ENCODE measurements at regions not wholly inside any gene's neighbourhood (a gene's known extent, or its start where the extent isn't known, plus 50 kb on each side); places are given as distances from the start of the nearest gene placed in this dataset.
"Not testable (repeated sequence)": the region's sequence is repeated elsewhere in the genome, so short reads cannot be mapped to it uniquely, and the experiment has no call there.

DNA sequence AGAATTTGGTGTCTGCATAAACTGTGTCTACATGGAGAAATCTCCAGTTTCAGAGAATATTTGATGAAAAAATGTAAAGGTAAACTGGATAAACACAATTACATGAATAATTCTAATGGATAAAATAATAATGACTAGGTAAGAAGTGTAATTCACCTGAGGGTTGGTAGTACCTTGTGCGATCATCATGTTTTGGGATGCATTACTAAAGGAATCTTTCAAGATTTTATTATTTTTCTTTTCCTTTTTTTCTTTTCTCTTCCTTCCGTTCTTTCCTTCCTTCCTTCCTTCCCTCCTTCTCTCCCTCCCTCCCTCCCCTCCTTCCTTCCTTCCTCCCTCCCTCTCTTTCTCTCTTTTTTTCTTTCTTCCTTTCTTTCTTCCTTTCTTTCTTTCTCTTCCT lies 818.7 kb downstream of the LTN1 start:
- H3K27ac Mint-ChIP-seq = no peak overlapping the region
- H3K4me3 Mint-ChIP-seq = no peak overlapping the region
- H3K4me1 Mint-ChIP-seq = no peaks in the 10 kb centered on the region
- H3K9me3 Mint-ChIP-seq = peaks cover 3 to 4% of the 10 kb centered on the region in 2 donors
- ATAC-seq (replicated peaks) = no peak
- no peak for DNase-seq
- H3K36me3 Mint-ChIP-seq = no peaks in the 10 kb centered on the region
- H3K27me3 Mint-ChIP-seq = no peaks in the 10 kb centered on the region

DNA sequence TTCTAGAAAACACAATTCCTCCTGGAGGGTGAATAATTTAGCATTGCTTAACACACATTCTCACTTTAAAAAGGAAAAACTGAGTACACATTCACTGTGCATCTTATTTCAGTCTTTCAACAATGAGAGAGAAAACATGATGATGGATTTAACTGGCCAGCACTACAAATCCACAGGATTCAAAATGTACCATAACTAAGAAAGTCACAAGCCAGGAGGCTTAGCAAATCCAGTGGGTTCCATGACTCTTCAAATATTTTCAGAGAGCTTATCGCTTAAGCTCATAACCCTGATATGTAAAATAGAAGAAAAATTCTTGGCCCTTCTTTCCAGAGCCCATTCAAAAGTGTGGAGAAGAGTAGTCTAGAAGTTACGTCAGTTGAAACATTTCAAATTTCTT lies 820.3 kb downstream of the LTN1 start:
- no peaks in the 10 kb centered on the region for H3K27me3 Mint-ChIP-seq
- no peaks in the 10 kb centered on the region for H3K36me3 Mint-ChIP-seq
- no peak overlapping the region for H3K27ac Mint-ChIP-seq
- ATAC-seq (replicated peaks) = no peak
- peaks cover 3 to 4% of the 10 kb centered on the region in 2 donors for H3K9me3 Mint-ChIP-seq
- no peak overlapping the region for H3K4me3 Mint-ChIP-seq
- no peak for DNase-seq
- no peaks in the 10 kb centered on the region for H3K4me1 Mint-ChIP-seq

DNA sequence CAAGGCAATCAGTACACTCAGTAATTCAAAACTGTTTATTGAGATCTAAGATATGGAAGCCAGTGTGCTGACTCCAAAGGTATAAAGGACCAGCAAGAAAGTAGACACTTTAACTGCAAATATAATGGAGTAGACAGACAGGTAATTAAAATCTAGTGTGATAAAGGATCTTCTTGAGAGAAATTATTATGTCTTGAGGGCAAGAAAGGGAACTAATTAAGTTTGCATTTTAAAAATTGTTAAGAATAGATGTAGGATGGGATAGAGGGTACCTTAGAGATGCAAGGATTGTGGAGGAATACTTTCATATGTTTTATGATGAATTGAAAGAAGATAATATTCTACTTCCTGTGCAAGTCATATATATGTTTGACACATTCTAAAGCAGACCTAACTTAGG lies 825.3 kb downstream of the LTN1 start:
- DNase-seq (no peak), ATAC-seq (replicated peaks) (no peak)
- H3K4me3 Mint-ChIP-seq = no peak overlapping the region
- no peaks in the 10 kb centered on the region for H3K27me3 Mint-ChIP-seq
- peaks cover 6 to 15% of the 10 kb centered on the region in 2 donors for H3K9me3 Mint-ChIP-seq
- no peaks in the 10 kb centered on the region for H3K4me1 Mint-ChIP-seq
- H3K36me3 Mint-ChIP-seq = no peaks in the 10 kb centered on the region
- H3K27ac Mint-ChIP-seq = no peak overlapping the region

DNA sequence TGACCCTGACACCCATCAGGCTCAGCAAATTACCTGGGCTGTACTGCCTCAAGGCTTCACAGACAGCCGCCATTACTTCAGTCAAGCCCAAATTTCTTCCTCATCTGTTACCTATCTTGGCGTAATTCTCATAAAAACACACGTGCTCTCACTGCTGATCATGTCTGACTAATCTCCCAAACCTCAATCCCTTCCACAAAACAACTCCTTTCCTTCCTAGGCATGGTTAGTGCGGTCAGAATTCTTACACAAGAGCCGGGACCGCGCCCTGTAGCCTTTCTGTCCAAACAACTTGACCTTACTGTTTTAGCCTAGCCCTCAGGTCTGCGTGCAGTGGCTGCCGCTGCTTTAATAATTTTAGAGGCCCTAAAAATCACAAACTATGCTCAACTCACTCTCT lies 828.2 kb downstream of the LTN1 start:
- H3K4me3 Mint-ChIP-seq, H3K4me1 Mint-ChIP-seq: not testable (repeated sequence)

DNA sequence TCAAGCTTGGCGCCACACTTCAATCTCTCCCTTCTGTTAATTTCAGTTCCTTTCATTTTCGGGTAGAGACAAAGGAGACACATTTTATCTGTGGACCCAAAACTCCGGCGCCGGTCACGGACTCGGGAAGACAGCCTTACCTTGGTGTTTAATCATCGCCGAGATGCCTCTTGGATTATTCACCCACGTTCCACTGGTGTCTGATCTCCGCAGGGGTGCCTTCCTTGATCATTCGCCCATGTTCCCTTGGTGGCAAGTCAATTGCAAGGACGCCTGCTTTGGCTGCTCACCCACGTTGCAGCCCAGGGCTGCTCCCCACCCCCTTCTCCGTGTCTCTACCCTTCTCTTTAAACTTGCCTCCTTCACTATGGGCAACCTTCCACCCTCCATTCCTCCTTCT lies 830.6 kb downstream of the LTN1 start:
- H3K4me3 Mint-ChIP-seq; H3K27me3 Mint-ChIP-seq; DNase-seq; H3K27ac Mint-ChIP-seq; H3K36me3 Mint-ChIP-seq; ATAC-seq (replicated peaks); H3K4me1 Mint-ChIP-seq: not testable (repeated sequence)
- H3K9me3 Mint-ChIP-seq = peaks cover 8 to 17% of the 10 kb centered on the region in 2 donors

More for the DNA sequence above, 828.2 kb downstream of the LTN1 start:
- H3K36me3 Mint-ChIP-seq; H3K27me3 Mint-ChIP-seq; DNase-seq; H3K27ac Mint-ChIP-seq; ATAC-seq (replicated peaks): not testable (repeated sequence)
- peaks cover 6 to 17% of the 10 kb centered on the region in 2 donors for H3K9me3 Mint-ChIP-seq

DNA sequence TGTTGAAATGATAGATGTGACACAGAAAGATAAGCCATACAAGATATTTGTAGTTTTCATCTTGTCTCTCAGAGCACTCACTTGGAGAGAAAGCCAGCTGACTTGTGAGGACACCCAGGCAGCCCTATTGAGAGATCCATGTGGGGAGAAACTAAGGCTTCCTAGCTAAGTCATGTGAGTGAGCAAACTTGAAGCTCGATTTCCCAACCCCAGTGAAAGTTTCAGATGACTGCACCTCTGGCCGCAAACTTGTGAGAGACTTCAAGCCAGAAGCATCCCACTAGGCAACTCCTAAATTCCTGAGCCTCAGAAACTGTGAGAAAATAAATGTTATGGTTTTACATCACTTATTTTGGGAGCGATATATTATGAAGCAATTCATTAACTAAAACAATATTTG lies 832.3 kb downstream of the LTN1 start:
- Mint-ChIP-seq H3K4me3 (no peak overlapping the region), H3K27me3 (no peaks in the 10 kb centered on the region), H3K4me1 (no peaks in the 10 kb centered on the region), H3K9me3 (peaks cover 8 to 14% of the 10 kb centered on the region in 2 donors), H3K36me3 (no peaks in the 10 kb centered on the region), H3K27ac (no peak overlapping the region)
- DNase-seq = no peak
- no peak for ATAC-seq (replicated peaks)

DNA sequence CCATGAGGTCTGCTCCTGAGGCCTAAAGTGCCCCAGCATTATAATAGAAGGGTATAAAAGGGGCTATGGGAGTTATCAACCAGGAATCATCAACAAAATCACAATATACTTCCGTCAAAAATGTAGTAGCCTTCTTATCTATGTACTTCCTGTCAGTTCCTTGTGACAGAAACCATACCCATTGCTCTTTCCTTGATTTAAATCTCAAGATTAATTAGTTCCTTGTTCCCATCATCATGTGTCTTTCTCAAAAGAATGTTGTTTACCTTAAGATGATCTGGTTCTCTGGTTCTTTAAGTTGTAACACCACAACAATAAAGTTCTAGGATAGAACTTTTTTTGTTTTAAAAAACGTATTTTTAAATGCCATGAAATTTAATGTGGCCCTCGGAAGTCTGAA lies 833.3 kb downstream of the LTN1 start:
- ATAC-seq (replicated peaks) (no peak), DNase-seq (no peak)
- H3K27me3 Mint-ChIP-seq = no peaks in the 10 kb centered on the region
- peaks cover 6 to 8% of the 10 kb centered on the region in 2 donors for H3K9me3 Mint-ChIP-seq
- no peak overlapping the region for H3K27ac Mint-ChIP-seq
- no peaks in the 10 kb centered on the region for H3K4me1 Mint-ChIP-seq
- H3K36me3 Mint-ChIP-seq = no peaks in the 10 kb centered on the region
- H3K4me3 Mint-ChIP-seq = no peak overlapping the region

DNA sequence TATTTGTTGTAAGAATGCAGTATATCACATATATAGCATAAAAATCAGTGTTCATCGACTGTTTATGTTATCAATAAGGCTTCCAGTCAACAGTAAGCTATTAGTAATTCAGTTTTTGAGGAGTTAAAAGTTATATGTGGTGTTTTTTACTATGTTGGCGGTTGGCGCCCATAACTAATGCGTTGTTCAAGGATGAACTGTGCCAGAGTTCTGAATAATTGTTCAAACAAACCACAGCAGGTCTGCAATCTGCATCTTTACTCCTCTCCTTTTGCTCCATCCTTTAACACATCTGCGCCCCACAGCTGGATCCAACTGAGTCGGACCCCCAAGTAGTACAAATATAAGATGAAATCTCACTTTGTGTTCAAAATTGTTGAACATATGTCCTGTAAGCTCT lies 836.1 kb downstream of the LTN1 start:
- ATAC-seq (replicated peaks) (no peak), DNase-seq (no peak)
- H3K27ac Mint-ChIP-seq = no peak overlapping the region
- H3K36me3 Mint-ChIP-seq = no peaks in the 10 kb centered on the region
- no peak overlapping the region for H3K4me3 Mint-ChIP-seq
- no peaks in the 10 kb centered on the region for H3K4me1 Mint-ChIP-seq
- H3K9me3 Mint-ChIP-seq = peaks cover 0 to 2% of the 10 kb centered on the region in 2 donors
- H3K27me3 Mint-ChIP-seq = no peaks in the 10 kb centered on the region

DNA sequence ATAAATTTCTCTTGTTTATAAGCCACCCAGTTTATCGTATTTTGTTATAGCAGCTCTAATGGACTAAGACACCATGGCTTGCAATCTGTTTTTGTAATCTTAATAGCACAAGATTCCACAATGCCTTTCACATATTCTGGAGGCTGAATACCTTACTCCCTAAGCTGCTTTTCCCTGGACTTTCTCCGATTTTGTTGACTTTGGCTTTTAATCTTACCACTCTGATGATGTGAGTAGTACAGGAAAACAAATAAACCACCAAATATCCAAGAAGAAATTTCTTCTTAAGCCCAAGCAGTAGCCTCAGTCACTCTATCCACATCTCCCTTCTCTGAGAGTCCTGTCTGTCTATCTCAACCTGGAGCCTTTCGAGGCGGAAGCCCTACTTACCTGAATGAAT lies 838.6 kb downstream of the LTN1 start:
- H3K4me1 Mint-ChIP-seq = no peaks in the 10 kb centered on the region
- peaks cover 0 to 2% of the 10 kb centered on the region in 2 donors for H3K9me3 Mint-ChIP-seq
- DNase-seq (no peak), ATAC-seq (replicated peaks) (no peak)
- no peaks in the 10 kb centered on the region for H3K27me3 Mint-ChIP-seq
- no peaks in the 10 kb centered on the region for H3K36me3 Mint-ChIP-seq
- no peak overlapping the region for H3K4me3 Mint-ChIP-seq
- no peak overlapping the region for H3K27ac Mint-ChIP-seq

DNA sequence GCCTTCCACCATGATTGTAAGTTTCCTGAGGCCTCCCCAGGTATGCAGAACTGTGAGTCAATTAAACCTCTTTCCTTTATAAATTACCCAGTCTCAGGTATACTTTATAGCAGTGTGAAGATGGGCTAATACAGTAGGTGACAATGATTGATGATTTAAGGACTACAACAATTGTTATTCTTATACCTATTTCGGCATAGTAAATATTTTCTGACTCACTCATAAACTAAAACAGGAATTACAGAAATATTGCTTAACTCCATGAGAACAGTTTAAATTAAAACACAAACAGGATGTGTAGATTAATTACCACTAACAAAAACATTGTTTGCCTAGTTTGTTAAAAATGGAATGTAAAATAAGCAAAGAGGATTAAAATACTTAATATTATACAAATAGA lies 839.9 kb downstream of the LTN1 start:
- H3K4me3 Mint-ChIP-seq = no peak overlapping the region
- DNase-seq = no peak
- no peak for ATAC-seq (replicated peaks)
- no peak overlapping the region for H3K27ac Mint-ChIP-seq
- H3K9me3 Mint-ChIP-seq = no peaks in the 10 kb centered on the region
- H3K4me1 Mint-ChIP-seq = no peaks in the 10 kb centered on the region
- H3K27me3 Mint-ChIP-seq = no peaks in the 10 kb centered on the region
- H3K36me3 Mint-ChIP-seq = no peaks in the 10 kb centered on the region

DNA sequence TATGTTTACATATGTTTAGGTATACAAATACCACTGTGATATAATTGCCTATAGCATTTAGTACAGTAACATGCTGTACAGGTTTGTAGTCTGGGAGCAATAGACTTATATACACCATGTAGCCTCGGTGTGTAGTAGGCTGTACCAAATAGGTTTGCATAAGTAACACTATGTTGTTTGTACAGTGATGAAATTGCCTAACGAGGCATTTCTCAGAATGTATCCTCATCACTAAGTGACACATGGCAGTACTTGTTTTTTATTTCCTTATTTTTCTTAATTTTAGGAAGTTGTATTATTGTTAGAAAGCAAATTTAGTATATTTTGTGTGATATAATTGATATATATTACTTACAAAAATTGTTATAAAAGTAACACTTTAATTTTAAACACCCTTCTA lies 840.9 kb downstream of the LTN1 start:
- no peak overlapping the region for H3K27ac Mint-ChIP-seq
- H3K36me3 Mint-ChIP-seq = no peaks in the 10 kb centered on the region
- DNase-seq = no peak
- no peaks in the 10 kb centered on the region for H3K4me1 Mint-ChIP-seq
- no peaks in the 10 kb centered on the region for H3K9me3 Mint-ChIP-seq
- H3K4me3 Mint-ChIP-seq = no peak overlapping the region
- H3K27me3 Mint-ChIP-seq = no peaks in the 10 kb centered on the region
- no peak for ATAC-seq (replicated peaks)

DNA sequence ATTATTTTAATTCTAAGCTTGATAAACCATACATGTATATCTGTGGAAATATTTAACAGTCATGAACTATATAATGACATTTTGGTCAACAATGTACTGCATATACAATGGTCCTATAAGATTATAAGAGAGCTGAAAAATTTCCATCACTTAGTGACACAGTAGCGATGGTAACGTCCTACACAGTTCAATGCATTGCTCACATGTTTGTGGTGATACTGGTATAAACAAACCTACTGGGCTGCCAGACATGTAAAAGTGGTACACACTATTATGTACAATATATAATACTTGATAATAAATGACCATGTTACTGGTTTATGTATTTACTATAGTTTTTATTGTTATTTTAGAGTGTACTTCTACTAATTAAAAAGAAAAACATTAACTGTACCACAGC lies 841.9 kb downstream of the LTN1 start:
- no peak overlapping the region for H3K27ac Mint-ChIP-seq
- ATAC-seq (replicated peaks) = no peak

DNA sequence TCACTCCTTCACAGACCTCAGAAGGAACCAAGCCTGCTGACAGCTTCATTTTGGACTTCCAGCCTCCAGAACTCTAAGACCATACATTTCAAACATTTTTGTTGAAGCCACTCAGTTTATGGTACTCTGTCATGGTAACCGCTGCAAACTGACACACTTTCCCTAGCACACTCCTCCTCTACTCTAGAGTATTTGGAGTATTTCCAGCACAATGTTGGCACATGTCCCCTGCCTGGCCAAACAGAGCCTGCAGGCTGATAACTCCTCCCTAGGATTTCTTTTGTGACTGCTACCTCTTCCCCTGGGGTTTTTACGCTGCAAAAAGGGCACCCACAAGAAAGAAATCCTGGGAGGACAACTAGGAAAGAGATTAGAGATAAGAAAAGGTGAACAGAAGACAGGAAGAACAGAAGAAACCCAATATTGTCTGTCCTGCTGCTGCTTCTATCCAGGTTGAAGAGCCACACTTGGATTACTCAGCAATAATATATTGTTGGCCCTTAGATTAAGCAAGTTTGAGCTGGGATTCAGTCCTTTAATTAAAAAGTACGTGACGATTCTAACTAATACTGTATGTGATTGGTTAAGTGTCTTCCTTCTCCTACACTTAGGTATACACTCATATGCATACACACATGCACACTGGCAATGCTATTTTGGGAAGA lies 844.1 kb downstream of the LTN1 start:
- DNase-seq = no peak
- no peak overlapping the region for H3K4me3 Mint-ChIP-seq
- no peak for ATAC-seq (replicated peaks)
- no peaks in the 10 kb centered on the region for H3K36me3 Mint-ChIP-seq
- no peak overlapping the region for H3K27ac Mint-ChIP-seq
- H3K9me3 Mint-ChIP-seq = no peaks in the 10 kb centered on the region
- no peaks in the 10 kb centered on the region for H3K27me3 Mint-ChIP-seq
- no peaks in the 10 kb centered on the region for H3K4me1 Mint-ChIP-seq

More for the DNA sequence above, 841.9 kb downstream of the LTN1 start:
- Mint-ChIP-seq H3K36me3 (no peaks in the 10 kb centered on the region), H3K4me3 (no peak overlapping the region), H3K9me3 (no peaks in the 10 kb centered on the region), H3K27me3 (no peaks in the 10 kb centered on the region), H3K4me1 (no peaks in the 10 kb centered on the region)
- no peak for DNase-seq

DNA sequence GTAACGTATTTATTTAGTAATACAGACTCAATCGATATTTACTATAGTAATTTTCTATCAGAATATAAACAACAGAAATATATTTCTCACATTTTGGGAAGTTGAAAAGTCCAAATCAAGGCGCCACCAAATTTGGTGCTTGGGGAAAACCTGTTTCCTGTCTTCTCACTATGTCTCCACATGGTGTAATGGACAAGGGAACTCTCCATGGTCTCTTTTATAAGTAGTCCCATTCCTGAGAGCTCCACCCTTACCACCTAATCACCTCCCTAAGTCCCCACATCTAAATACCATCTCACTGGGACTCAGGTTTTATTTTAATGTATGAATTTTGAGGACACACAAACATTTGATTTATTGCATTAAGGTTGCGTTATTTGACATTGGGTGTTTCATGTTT lies 848.0 kb downstream of the LTN1 start:
- no peak overlapping the region for H3K27ac Mint-ChIP-seq
- H3K36me3 Mint-ChIP-seq = no peaks in the 10 kb centered on the region
- no peak overlapping the region for H3K4me3 Mint-ChIP-seq
- H3K4me1 Mint-ChIP-seq = no peaks in the 10 kb centered on the region
- no peaks in the 10 kb centered on the region for H3K9me3 Mint-ChIP-seq
- H3K27me3 Mint-ChIP-seq = no peaks in the 10 kb centered on the region
- no peak for DNase-seq
- ATAC-seq (replicated peaks) = no peak

DNA sequence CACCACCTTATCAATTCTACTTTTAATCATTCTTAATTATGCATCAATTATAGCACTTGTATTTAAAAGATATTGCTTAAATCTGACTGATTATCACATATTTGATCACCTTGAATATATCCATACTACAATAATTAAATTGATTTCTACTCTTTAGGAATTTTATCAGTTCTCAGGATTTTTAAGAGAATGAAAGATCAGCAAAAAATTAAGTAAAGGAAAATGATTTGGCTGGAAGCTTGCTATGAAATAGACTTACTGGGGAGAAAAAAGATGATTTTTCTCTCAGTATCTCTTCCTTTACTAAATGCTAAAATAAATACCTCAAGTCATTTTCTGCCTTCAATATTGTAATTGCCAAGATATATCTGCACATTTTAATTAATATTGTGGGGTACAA lies 848.6 kb downstream of the LTN1 start:
- Mint-ChIP-seq H3K4me3 (no peak overlapping the region), H3K9me3 (no peaks in the 10 kb centered on the region), H3K36me3 (no peaks in the 10 kb centered on the region), H3K4me1 (no peaks in the 10 kb centered on the region), H3K27ac (no peak overlapping the region), H3K27me3 (no peaks in the 10 kb centered on the region)
- DNase-seq (no peak), ATAC-seq (replicated peaks) (no peak)

DNA sequence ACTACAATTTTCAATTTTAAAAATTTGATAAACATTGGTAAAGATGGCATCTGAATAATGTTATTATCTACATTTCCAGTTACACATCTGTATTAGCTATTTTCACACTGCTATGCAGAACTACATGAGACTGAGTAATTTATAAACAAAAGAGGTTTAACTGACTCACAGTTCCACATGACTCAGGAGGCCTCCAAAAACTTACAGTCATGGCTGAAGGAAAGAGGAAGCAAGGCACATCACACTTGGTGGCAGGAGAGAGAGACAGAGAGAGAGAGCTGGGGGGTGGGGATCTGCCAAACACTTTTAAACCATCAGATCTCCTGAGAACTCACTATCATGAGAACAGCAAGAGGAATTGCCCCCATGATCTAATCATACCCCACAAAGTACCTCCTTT lies 850.0 kb downstream of the LTN1 start:
- H3K27ac Mint-ChIP-seq = no peak overlapping the region
- no peaks in the 10 kb centered on the region for H3K27me3 Mint-ChIP-seq
- DNase-seq (no peak), ATAC-seq (replicated peaks) (peak; percentile 18 to 39)
- no peaks in the 10 kb centered on the region for H3K36me3 Mint-ChIP-seq
- no peak overlapping the region for H3K4me3 Mint-ChIP-seq
- H3K4me1 Mint-ChIP-seq = no peaks in the 10 kb centered on the region
- peaks cover 0 to 3% of the 10 kb centered on the region in 2 donors for H3K9me3 Mint-ChIP-seq

Measured in stimulated activated naive B cell treated with anti-CD40 and anti-IgM and Interleukin-4, amounts not matched to agents 10 μg/mL and 1 μg/mL and 100 μg/mL, for 72 hours (primary cell).